ENCODE measurements at regions not wholly inside any gene's neighbourhood (a gene's known extent, or its start where the extent isn't known, plus 50 kb on each side); places are given as distances from the start of the nearest gene placed in this dataset.

GRCh38 chr1:87165177-87165576, 163.5 kb upstream of the LMO4 start:
- no peaks in the 10 kb centered on the region for H3K4me1 ChIP-seq (ENCODE audit: control insufficient read depth in 2 of 2, insufficient read depth in 2 of 2, low read length in 2 of 2)
- H3K27ac ChIP-seq (ENCODE audit: low read depth in 2 of 2, low read length in 2 of 2) = no peak overlapping the region
- H3K4me3 ChIP-seq (ENCODE audit: low read length in 2 of 2) = no peak overlapping the region
- H3K27me3 ChIP-seq (ENCODE audit: control insufficient read depth in 2 of 2, insufficient read depth in 2 of 2, low read length in 2 of 2) = no peaks in the 10 kb centered on the region
- H3K9ac ChIP-seq (ENCODE audit: low read depth in 1 of 2, low read length in 2 of 2) = no peak overlapping the region
- H3K36me3 ChIP-seq (ENCODE audit: control insufficient read depth in 2 of 2, insufficient read depth in 2 of 2, low read length in 2 of 2) = no peaks in the 10 kb centered on the region
- no peaks in the 10 kb centered on the region for H3K9me3 ChIP-seq (ENCODE audit: control insufficient read depth in 2 of 2, low read length in 2 of 2)

- H3K27me3 ChIP-seq (ENCODE audit: control insufficient read depth in 2 of 2, insufficient read depth in 2 of 2, low read length in 2 of 2) = no peaks in the 10 kb centered on the region
- H3K36me3 ChIP-seq (ENCODE audit: control insufficient read depth in 2 of 2, insufficient read depth in 2 of 2, low read length in 2 of 2) = no peaks in the 10 kb centered on the region
- H3K9me3 ChIP-seq (ENCODE audit: control insufficient read depth in 2 of 2, low read length in 2 of 2) = no peaks in the 10 kb centered on the region
- no peaks in the 10 kb centered on the region for H3K4me1 ChIP-seq (ENCODE audit: control insufficient read depth in 2 of 2, insufficient read depth in 2 of 2, low read length in 2 of 2)
- H3K27ac ChIP-seq (ENCODE audit: low read depth in 2 of 2, low read length in 2 of 2) = no peak overlapping the region
- no peak overlapping the region for H3K9ac ChIP-seq (ENCODE audit: low read depth in 1 of 2, low read length in 2 of 2)
- no peak overlapping the region for H3K4me3 ChIP-seq (ENCODE audit: low read length in 2 of 2)
Measured at GRCh38 chr1:87167157-87167789, 161.4 kb upstream of the LMO4 start.

- H3K9me3 ChIP-seq (ENCODE audit: control insufficient read depth in 2 of 2, low read length in 2 of 2) = no peaks in the 10 kb centered on the region
- no peak overlapping the region for H3K27ac ChIP-seq (ENCODE audit: low read depth in 2 of 2, low read length in 2 of 2)
- no peaks in the 10 kb centered on the region for H3K27me3 ChIP-seq (ENCODE audit: control insufficient read depth in 2 of 2, insufficient read depth in 2 of 2, low read length in 2 of 2)
- no peak overlapping the region for H3K4me3 ChIP-seq (ENCODE audit: low read length in 2 of 2)
- H3K36me3 ChIP-seq (ENCODE audit: control insufficient read depth in 2 of 2, insufficient read depth in 2 of 2, low read length in 2 of 2) = no peaks in the 10 kb centered on the region
- no peak overlapping the region for H3K9ac ChIP-seq (ENCODE audit: low read depth in 1 of 2, low read length in 2 of 2)
- H3K4me1 ChIP-seq (ENCODE audit: control insufficient read depth in 2 of 2, insufficient read depth in 2 of 2, low read length in 2 of 2) = no peaks in the 10 kb centered on the region
Measured at GRCh38 chr1:87167848-87168525, 160.7 kb upstream of the LMO4 start.

GRCh38 chr1:87169263-87169910, 159.3 kb upstream of the LMO4 start:
- Histone ChIP-seq H3K36me3 (ENCODE audit: control insufficient read depth in 2 of 2, insufficient read depth in 2 of 2, low read length in 2 of 2) (no peaks in the 10 kb centered on the region), H3K9ac (ENCODE audit: low read depth in 1 of 2, low read length in 2 of 2) (no peak overlapping the region), H3K4me3 (ENCODE audit: low read length in 2 of 2) (no peak overlapping the region), H3K4me1 (ENCODE audit: control insufficient read depth in 2 of 2, insufficient read depth in 2 of 2, low read length in 2 of 2) (no peaks in the 10 kb centered on the region), H3K27me3 (ENCODE audit: control insufficient read depth in 2 of 2, insufficient read depth in 2 of 2, low read length in 2 of 2) (no peaks in the 10 kb centered on the region), H3K9me3 (ENCODE audit: control insufficient read depth in 2 of 2, low read length in 2 of 2) (no peaks in the 10 kb centered on the region), H3K27ac (ENCODE audit: low read depth in 2 of 2, low read length in 2 of 2) (no peak overlapping the region)

- H3K27me3 ChIP-seq (ENCODE audit: control insufficient read depth in 2 of 2, insufficient read depth in 2 of 2, low read length in 2 of 2) = no peaks in the 10 kb centered on the region
- H3K4me1 ChIP-seq (ENCODE audit: control insufficient read depth in 2 of 2, insufficient read depth in 2 of 2, low read length in 2 of 2) = no peaks in the 10 kb centered on the region
- no peak overlapping the region for H3K27ac ChIP-seq (ENCODE audit: low read depth in 2 of 2, low read length in 2 of 2)
- H3K36me3 ChIP-seq (ENCODE audit: control insufficient read depth in 2 of 2, insufficient read depth in 2 of 2, low read length in 2 of 2) = no peaks in the 10 kb centered on the region
- H3K9ac ChIP-seq (ENCODE audit: low read depth in 1 of 2, low read length in 2 of 2) = no peak overlapping the region
- no peak overlapping the region for H3K4me3 ChIP-seq (ENCODE audit: low read length in 2 of 2)
- H3K9me3 ChIP-seq (ENCODE audit: control insufficient read depth in 2 of 2, low read length in 2 of 2) = no peaks in the 10 kb centered on the region
Measured at GRCh38 chr1:87170157-87170556, 158.5 kb upstream of the LMO4 start.

- Histone ChIP-seq H3K9ac (ENCODE audit: low read depth in 1 of 2, low read length in 2 of 2) (no peak overlapping the region), H3K4me1 (ENCODE audit: control insufficient read depth in 2 of 2, insufficient read depth in 2 of 2, low read length in 2 of 2) (no peaks in the 10 kb centered on the region), H3K36me3 (ENCODE audit: control insufficient read depth in 2 of 2, insufficient read depth in 2 of 2, low read length in 2 of 2) (no peaks in the 10 kb centered on the region), H3K9me3 (ENCODE audit: control insufficient read depth in 2 of 2, low read length in 2 of 2) (no peaks in the 10 kb centered on the region), H3K27me3 (ENCODE audit: control insufficient read depth in 2 of 2, insufficient read depth in 2 of 2, low read length in 2 of 2) (no peaks in the 10 kb centered on the region), H3K4me3 (ENCODE audit: low read length in 2 of 2) (no peak overlapping the region), H3K27ac (ENCODE audit: low read depth in 2 of 2, low read length in 2 of 2) (no peak overlapping the region)
Measured at GRCh38 chr1:87170931-87171598, 157.6 kb upstream of the LMO4 start.

- H3K27ac ChIP-seq (ENCODE audit: low read depth in 2 of 2, low read length in 2 of 2) = no peak overlapping the region
- H3K9ac ChIP-seq (ENCODE audit: low read depth in 1 of 2, low read length in 2 of 2) = no peak overlapping the region
- no peak overlapping the region for H3K4me3 ChIP-seq (ENCODE audit: low read length in 2 of 2)
- no peaks in the 10 kb centered on the region for H3K36me3 ChIP-seq (ENCODE audit: control insufficient read depth in 2 of 2, insufficient read depth in 2 of 2, low read length in 2 of 2)
- H3K27me3 ChIP-seq (ENCODE audit: control insufficient read depth in 2 of 2, insufficient read depth in 2 of 2, low read length in 2 of 2) = no peaks in the 10 kb centered on the region
- H3K4me1 ChIP-seq (ENCODE audit: control insufficient read depth in 2 of 2, insufficient read depth in 2 of 2, low read length in 2 of 2) = no peaks in the 10 kb centered on the region
- no peaks in the 10 kb centered on the region for H3K9me3 ChIP-seq (ENCODE audit: control insufficient read depth in 2 of 2, low read length in 2 of 2)
Measured at GRCh38 chr1:87173231-87173630, 155.4 kb upstream of the LMO4 start.

GRCh38 chr1:87174724-87175245, 153.9 kb upstream of the LMO4 start:
- Histone ChIP-seq H3K4me3 (ENCODE audit: low read length in 2 of 2) (no peak overlapping the region), H3K4me1 (ENCODE audit: control insufficient read depth in 2 of 2, insufficient read depth in 2 of 2, low read length in 2 of 2) (no peaks in the 10 kb centered on the region), H3K27me3 (ENCODE audit: control insufficient read depth in 2 of 2, insufficient read depth in 2 of 2, low read length in 2 of 2) (no peaks in the 10 kb centered on the region), H3K36me3 (ENCODE audit: control insufficient read depth in 2 of 2, insufficient read depth in 2 of 2, low read length in 2 of 2) (no peaks in the 10 kb centered on the region), H3K27ac (ENCODE audit: low read depth in 2 of 2, low read length in 2 of 2) (no peak overlapping the region), H3K9me3 (ENCODE audit: control insufficient read depth in 2 of 2, low read length in 2 of 2) (no peaks in the 10 kb centered on the region), H3K9ac (ENCODE audit: low read depth in 1 of 2, low read length in 2 of 2) (no peak overlapping the region)

GRCh38 chr1:87176087-87176486, 152.6 kb upstream of the LMO4 start:
- Histone ChIP-seq H3K9me3 (ENCODE audit: control insufficient read depth in 2 of 2, low read length in 2 of 2) (no peaks in the 10 kb centered on the region), H3K4me1 (ENCODE audit: control insufficient read depth in 2 of 2, insufficient read depth in 2 of 2, low read length in 2 of 2) (no peaks in the 10 kb centered on the region), H3K36me3 (ENCODE audit: control insufficient read depth in 2 of 2, insufficient read depth in 2 of 2, low read length in 2 of 2) (no peaks in the 10 kb centered on the region), H3K27me3 (ENCODE audit: control insufficient read depth in 2 of 2, insufficient read depth in 2 of 2, low read length in 2 of 2) (no peaks in the 10 kb centered on the region), H3K9ac (ENCODE audit: low read depth in 1 of 2, low read length in 2 of 2) (no peak overlapping the region), H3K4me3 (ENCODE audit: low read length in 2 of 2) (no peak overlapping the region), H3K27ac (ENCODE audit: low read depth in 2 of 2, low read length in 2 of 2) (no peak overlapping the region)

- Histone ChIP-seq H3K27ac (ENCODE audit: low read depth in 2 of 2, low read length in 2 of 2) (no peak overlapping the region), H3K9me3 (ENCODE audit: control insufficient read depth in 2 of 2, low read length in 2 of 2) (no peaks in the 10 kb centered on the region), H3K4me1 (ENCODE audit: control insufficient read depth in 2 of 2, insufficient read depth in 2 of 2, low read length in 2 of 2) (no peaks in the 10 kb centered on the region), H3K36me3 (ENCODE audit: control insufficient read depth in 2 of 2, insufficient read depth in 2 of 2, low read length in 2 of 2) (no peaks in the 10 kb centered on the region), H3K9ac (ENCODE audit: low read depth in 1 of 2, low read length in 2 of 2) (no peak overlapping the region), H3K27me3 (ENCODE audit: control insufficient read depth in 2 of 2, insufficient read depth in 2 of 2, low read length in 2 of 2) (no peaks in the 10 kb centered on the region), H3K4me3 (ENCODE audit: low read length in 2 of 2) (no peak overlapping the region)
Measured at GRCh38 chr1:87176514-87176913, 152.2 kb upstream of the LMO4 start.

All from mucosa of rectum (tissue), 2 donors.